NCI-H1417 treated with DMSO at 0.1 percent for 48 hours (cell line): ENCODE measurements at regions not wholly inside any gene's neighbourhood (a gene's known extent, or its start where the extent isn't known, plus 50 kb on each side); places are given as distances from the start of the nearest gene placed in this dataset.

Experiments
- DNase-seq: peaks from one replicate; lab custom pipeline; 2025; lab: John Stamatoyannopoulos, UW

GRCh38 chr5:133797167-133797566, 171.3 kb downstream of the C5orf15 start:
- no peak for DNase-seq

GRCh38 chr5:133796186-133796585, 172.2 kb downstream of the C5orf15 start:
- no peak for DNase-seq

- DNase-seq, result no peak
Observed at GRCh38 chr5:133794771-133795415, 173.5 kb downstream of the C5orf15 start.

GRCh38 chr5:133793756-133794465, 174.5 kb downstream of the C5orf15 start:
- no peak for DNase-seq

GRCh38 chr5:133792655-133793054, 175.8 kb downstream of the C5orf15 start:
- DNase-seq, result no peak

GRCh38 chr5:133792024-133792423, 176.4 kb downstream of the C5orf15 start:
- no peak for DNase-seq

- DNase-seq, result no peak
Observed at GRCh38 chr5:133790898-133791297, 177.5 kb downstream of the C5orf15 start.

GRCh38 chr5:133789428-133789827, 177.1 kb upstream of the FSTL4 start:
- DNase-seq, result no peak

GRCh38 chr5:133788121-133788520, 175.8 kb upstream of the FSTL4 start:
- DNase-seq, result no peak

- DNase-seq, result no peak
Observed at GRCh38 chr5:133786420-133786819, 174.1 kb upstream of the FSTL4 start.

GRCh38 chr5:133785182-133785581, 172.8 kb upstream of the FSTL4 start:
- DNase-seq, result no peak

- DNase-seq, result no peak
Observed at GRCh38 chr5:133783481-133783880, 171.1 kb upstream of the FSTL4 start.

GRCh38 chr5:133782736-133783135, 170.4 kb upstream of the FSTL4 start:
- DNase-seq, result no peak

- no peak for DNase-seq
Observed at GRCh38 chr5:133781436-133782225, 169.3 kb upstream of the FSTL4 start.

GRCh38 chr5:133780619-133781280, 168.4 kb upstream of the FSTL4 start:
- DNase-seq, result no peak

- DNase-seq, result no peak
Observed at GRCh38 chr5:133779828-133780475, 167.6 kb upstream of the FSTL4 start.

- DNase-seq, result no peak
Observed at GRCh38 chr5:133778636-133779035, 166.3 kb upstream of the FSTL4 start.

GRCh38 chr5:133777951-133778350, 165.6 kb upstream of the FSTL4 start:
- no peak for DNase-seq

- DNase-seq, result no peak
Observed at GRCh38 chr5:133775584-133776304, 163.4 kb upstream of the FSTL4 start.

- no peak for DNase-seq
Observed at GRCh38 chr5:133773247-133774202, 161.2 kb upstream of the FSTL4 start.
